ENCODE measurements at regions not wholly inside any gene's neighbourhood (a gene's known extent, or its start where the extent isn't known, plus 50 kb on each side); places are given as distances from the start of the nearest gene placed in this dataset.

DNA sequence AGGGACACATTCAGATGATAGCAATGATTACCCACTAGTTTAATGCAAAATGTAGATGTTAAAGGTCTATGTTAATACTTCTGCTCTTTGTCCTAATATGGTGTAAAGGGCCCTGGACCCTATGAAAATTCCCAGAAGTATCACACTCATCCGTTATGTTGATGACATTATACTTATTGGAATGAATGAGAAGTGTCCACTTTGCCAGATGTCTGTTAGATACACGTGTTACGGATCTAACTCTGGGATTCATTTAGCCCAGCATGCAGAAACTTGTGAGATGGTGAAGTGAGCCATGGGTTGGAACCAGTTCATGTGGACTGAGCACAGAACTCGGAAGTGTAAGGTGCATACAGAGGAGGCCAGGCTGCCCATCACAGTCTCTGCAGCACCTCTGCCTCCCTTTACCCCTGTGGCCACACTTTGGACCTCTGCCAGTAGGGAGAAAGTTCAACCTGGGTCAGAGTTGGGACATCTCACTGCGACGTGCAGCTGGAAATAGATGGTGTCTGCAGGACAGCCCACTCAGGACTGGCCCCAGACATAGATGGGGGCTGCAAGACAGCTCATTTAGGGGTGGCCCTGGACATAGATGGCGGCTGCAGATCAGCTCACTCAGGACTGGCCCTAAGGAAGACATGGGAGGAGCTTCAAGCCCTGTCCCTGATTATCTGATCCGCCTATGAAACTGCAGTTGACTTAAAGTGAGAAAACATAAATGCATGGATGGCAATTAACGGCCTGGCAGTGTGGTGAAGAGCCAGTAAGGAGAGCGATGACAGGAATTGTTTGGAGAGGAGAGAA, 71.2 kb upstream of the THBS2 start:
- Histone ChIP-seq H3K4me1 (ENCODE audit: insufficient read depth, low read length) (peaks cover 4% of the 10 kb centered on the region), H2AFZ (ENCODE audit: low read length) (no peak overlapping the region), H3K27me3 (ENCODE audit: insufficient read depth, low read length) (no peaks in the 10 kb centered on the region), H3K36me3 (ENCODE audit: insufficient read depth, low read length) (no peaks in the 10 kb centered on the region), H4K20me1 (ENCODE audit: insufficient read depth, low read length) (no peaks in the 10 kb centered on the region), H3K4me3 (ENCODE audit: insufficient read depth, low read length) (no peak overlapping the region), H3K79me2 (ENCODE audit: insufficient read depth, low read length) (no peaks in the 10 kb centered on the region), H3K4me2 (ENCODE audit: insufficient read depth, low read length) (no peak overlapping the region), H3K9me3 (ENCODE audit: low read depth, low read length) (no peaks in the 10 kb centered on the region), H3K27ac (ENCODE audit: low read depth, low read length) (no peak overlapping the region)
- DNase-seq (ENCODE audit: insufficient read length, low spot score, missing footprints): peak; percentile 48
- TF ChIP-seq CTCF (IDR thresholded peaks at IDR 0.05; ENCODE audit: extremely low read depth, low read depth, low read length): no peak

DNA sequence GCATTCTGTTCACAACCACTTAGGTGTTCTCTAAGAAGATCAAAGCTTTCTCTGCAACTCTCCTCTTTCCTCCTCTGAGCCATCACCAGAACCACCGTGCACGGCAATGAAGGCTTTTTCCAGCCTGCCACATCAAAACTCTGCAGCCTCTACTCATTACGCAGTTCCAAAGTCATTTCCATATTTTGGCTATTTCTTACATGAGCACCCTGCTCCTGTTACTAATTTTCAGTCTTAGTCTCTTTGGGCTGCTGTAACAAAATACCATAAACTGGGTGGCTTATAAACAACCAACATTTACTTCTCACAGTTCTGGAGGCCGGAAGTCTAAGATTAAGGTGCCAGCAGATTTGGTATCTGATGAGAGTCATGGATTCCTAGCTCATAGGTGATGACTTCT, 70.4 kb upstream of the THBS2 start:
- H3K79me2 ChIP-seq (ENCODE audit: insufficient read depth, low read length): no peaks in the 10 kb centered on the region
- H3K27ac ChIP-seq (ENCODE audit: low read depth, low read length): no peak overlapping the region
- H3K36me3 ChIP-seq (ENCODE audit: insufficient read depth, low read length): no peaks in the 10 kb centered on the region
- no peak overlapping the region for H3K4me3 ChIP-seq (ENCODE audit: insufficient read depth, low read length)
- no peak overlapping the region for H3K4me2 ChIP-seq (ENCODE audit: insufficient read depth, low read length)
- H3K27me3 ChIP-seq (ENCODE audit: insufficient read depth, low read length): no peaks in the 10 kb centered on the region
- no peaks in the 10 kb centered on the region for H3K9me3 ChIP-seq (ENCODE audit: low read depth, low read length)
- DNase-seq (ENCODE audit: insufficient read length, low spot score, missing footprints): no peak
- H3K4me1 ChIP-seq (ENCODE audit: insufficient read depth, low read length): peaks cover 11% of the 10 kb centered on the region
- H2AFZ ChIP-seq (ENCODE audit: low read length): no peak overlapping the region
- no peaks in the 10 kb centered on the region for H4K20me1 ChIP-seq (ENCODE audit: insufficient read depth, low read length)
- TF ChIP-seq CTCF (IDR thresholded peaks at IDR 0.05; ENCODE audit: extremely low read depth, low read depth, low read length): no peak

DNA sequence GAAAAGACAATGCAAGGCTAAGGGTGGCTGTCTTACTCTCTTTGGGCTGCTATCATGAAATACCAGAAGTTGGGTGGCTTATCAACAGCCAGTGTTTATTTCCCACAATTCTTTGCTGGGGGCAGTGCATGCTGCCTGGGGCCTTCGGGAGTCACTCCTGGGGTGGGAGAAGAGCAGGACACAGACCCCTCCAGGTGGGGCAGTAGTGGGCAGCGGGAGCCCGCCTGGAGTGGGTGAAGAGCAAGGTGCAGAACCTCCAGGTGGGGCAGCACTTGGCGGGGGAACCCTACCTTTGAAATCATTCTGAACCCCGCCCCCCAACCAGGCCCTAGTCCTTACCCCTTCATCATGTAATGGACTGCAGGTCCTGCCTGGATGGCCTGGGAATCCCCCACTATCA, 69.6 kb upstream of the THBS2 start:
- TF ChIP-seq CTCF (IDR thresholded peaks at IDR 0.05; ENCODE audit: extremely low read depth, low read depth, low read length): no peak
- H2AFZ ChIP-seq (ENCODE audit: low read length): no peak overlapping the region
- peaks cover 11% of the 10 kb centered on the region for H3K4me1 ChIP-seq (ENCODE audit: insufficient read depth, low read length)

GRCh38 chr6:169321546-169321945, 67.9 kb upstream of the THBS2 start:
- no peak overlapping the region for H3K27ac ChIP-seq (ENCODE audit: low read depth, low read length)
- TF ChIP-seq CTCF (IDR thresholded peaks at IDR 0.05; ENCODE audit: extremely low read depth, low read depth, low read length): no peak
- no peak overlapping the region for H3K4me3 ChIP-seq (ENCODE audit: insufficient read depth, low read length)
- no peaks in the 10 kb centered on the region for H3K79me2 ChIP-seq (ENCODE audit: insufficient read depth, low read length)
- H3K4me1 ChIP-seq (ENCODE audit: insufficient read depth, low read length): peaks cover 12% of the 10 kb centered on the region
- H3K4me2 ChIP-seq (ENCODE audit: insufficient read depth, low read length): no peak overlapping the region
- H3K9me3 ChIP-seq (ENCODE audit: low read depth, low read length): no peaks in the 10 kb centered on the region
- no peak for DNase-seq (ENCODE audit: insufficient read length, low spot score, missing footprints)
- no peaks in the 10 kb centered on the region for H4K20me1 ChIP-seq (ENCODE audit: insufficient read depth, low read length)
- H2AFZ ChIP-seq (ENCODE audit: low read length): no peak overlapping the region
- H3K27me3 ChIP-seq (ENCODE audit: insufficient read depth, low read length): no peaks in the 10 kb centered on the region
- no peaks in the 10 kb centered on the region for H3K36me3 ChIP-seq (ENCODE audit: insufficient read depth, low read length)

More for the DNA sequence above, 69.6 kb upstream of the THBS2 start:
- Histone ChIP-seq H3K27me3 (ENCODE audit: insufficient read depth, low read length) (no peaks in the 10 kb centered on the region), H3K4me2 (ENCODE audit: insufficient read depth, low read length) (no peak overlapping the region), H3K4me3 (ENCODE audit: insufficient read depth, low read length) (no peak overlapping the region), H3K9me3 (ENCODE audit: low read depth, low read length) (no peaks in the 10 kb centered on the region), H4K20me1 (ENCODE audit: insufficient read depth, low read length) (no peaks in the 10 kb centered on the region), H3K27ac (ENCODE audit: low read depth, low read length) (no peak overlapping the region), H3K36me3 (ENCODE audit: insufficient read depth, low read length) (no peaks in the 10 kb centered on the region), H3K79me2 (ENCODE audit: insufficient read depth, low read length) (no peaks in the 10 kb centered on the region)
- peak; percentile 59 for DNase-seq (ENCODE audit: insufficient read length, low spot score, missing footprints)

Measured in osteoblast (primary cell).